ENCODE measurements at regions not wholly inside any gene's neighbourhood (a gene's known extent, or its start where the extent isn't known, plus 50 kb on each side); places are given as distances from the start of the nearest gene placed in this dataset.

DNA sequence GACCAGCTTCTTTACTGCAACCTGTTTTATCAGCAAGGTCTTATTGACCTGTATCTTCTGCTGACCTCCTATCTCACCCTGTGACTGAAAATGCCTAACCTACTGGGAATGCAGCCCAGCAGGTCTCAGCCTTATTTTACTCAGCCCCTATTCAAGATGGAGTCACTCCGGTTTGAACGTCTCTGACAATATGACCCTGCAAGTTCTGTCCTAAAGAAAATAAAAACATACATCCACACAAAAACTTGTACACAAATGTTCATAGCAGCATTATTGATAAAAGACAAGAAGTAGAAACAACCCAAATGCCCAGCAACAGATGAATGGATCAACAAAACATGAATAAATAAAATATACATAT lies 59.5 kb upstream of the FAM9C start:
- Histone ChIP-seq H3K79me2 (ENCODE audit: insufficient read depth) (no peaks in the 10 kb centered on the region), H3K27ac (ENCODE audit: low read depth in 2 of 2, low read length in 1 of 2) (no peak overlapping the region), H3F3A (replicated peaks; ENCODE audit: insufficient read depth) (peaks cover 17% of the 10 kb centered on the region), H3K9me3 (no peaks in the 10 kb centered on the region), H3K9me2 (no peaks in the 10 kb centered on the region), H4K20me1 (ENCODE audit: insufficient read depth) (no peaks in the 10 kb centered on the region), H3K4me2 (no peak overlapping the region), H3K9ac (no peak overlapping the region), H2AFZ (ENCODE audit: low read depth) (no peak overlapping the region), H3K36me3 (replicated peaks in 1 of 2; ENCODE audit: control insufficient read depth in 1 of 2, insufficient read depth in 2 of 2, low read length in 1 of 2) (no peaks in the 10 kb centered on the region), H3K27me3 (ENCODE audit: insufficient read depth) (no peaks in the 10 kb centered on the region), H3K4me1 (ENCODE audit: control insufficient read depth in 1 of 2, insufficient read depth in 2 of 2, low read depth in 1 of 2, low read length in 1 of 2) (peaks cover 0 to 20% of the 10 kb centered on the region in 2 experiments; a peak in 2 of 4 replicates), H3K4me3 (ENCODE audit: low read depth in 2 of 2, low read length in 1 of 2) (no peak overlapping the region)
- CTCF ChIA-PET: no interaction called here
- POLR2A ChIA-PET: no interaction called here
- WGBS (ENCODE audit: low lambda C conversion rate): 58% methylated on average over 2 of the region's 2 CpGs
- no peak for DNase-seq
- TF ChIP-seq TAF1 (IDR thresholded peaks at IDR 0.05; ENCODE audit: borderline replicate concordance, low read depth, low read length) (no peak), YY1 (IDR thresholded peaks at IDR 0.05; ENCODE audit: low read depth) (no peak), SIN3A (IDR thresholded peaks at IDR 0.05; ENCODE audit: borderline replicate concordance, low read depth, low read length) (no peak), MAX (IDR thresholded peaks at IDR 0.05; ENCODE audit: low read depth) (no peak), CHD2 (IDR thresholded peaks at IDR 0.05; ENCODE audit: low read length, partially characterized antibody) (no peak)
- TF ChIP-seq, protein P1, sequence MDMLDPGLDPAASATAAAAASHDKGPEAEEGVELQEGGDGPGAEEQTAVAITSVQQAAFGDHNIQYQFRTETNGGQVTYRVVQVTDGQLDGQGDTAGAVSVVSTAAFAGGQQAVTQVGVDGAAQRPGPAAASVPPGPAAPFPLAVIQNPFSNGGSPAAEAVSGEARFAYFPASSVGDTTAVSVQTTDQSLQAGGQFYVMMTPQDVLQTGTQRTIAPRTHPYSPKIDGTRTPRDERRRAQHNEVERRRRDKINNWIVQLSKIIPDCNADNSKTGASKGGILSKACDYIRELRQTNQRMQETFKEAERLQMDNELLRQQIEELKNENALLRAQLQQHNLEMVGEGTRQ (IDR thresholded peaks at IDR 0.05; ENCODE audit: borderline replicate concordance, low read depth, low read length): no peak
- TF ChIP-seq, protein P2, sequence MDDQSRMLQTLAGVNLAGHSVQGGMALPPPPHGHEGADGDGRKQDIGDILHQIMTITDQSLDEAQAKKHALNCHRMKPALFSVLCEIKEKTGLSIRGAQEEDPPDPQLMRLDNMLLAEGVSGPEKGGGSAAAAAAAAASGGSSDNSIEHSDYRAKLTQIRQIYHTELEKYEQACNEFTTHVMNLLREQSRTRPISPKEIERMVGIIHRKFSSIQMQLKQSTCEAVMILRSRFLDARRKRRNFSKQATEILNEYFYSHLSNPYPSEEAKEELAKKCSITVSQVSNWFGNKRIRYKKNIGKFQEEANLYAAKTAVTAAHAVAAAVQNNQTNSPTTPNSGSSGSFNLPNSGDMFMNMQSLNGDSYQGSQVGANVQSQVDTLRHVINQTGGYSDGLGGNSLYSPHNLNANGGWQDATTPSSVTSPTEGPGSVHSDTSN (IDR thresholded peaks at IDR 0.05): no peak

- H4K20me1 ChIP-seq (ENCODE audit: insufficient read depth): no peaks in the 10 kb centered on the region
- no peak overlapping the region for H3K4me2 ChIP-seq
- H3K4me1 ChIP-seq (ENCODE audit: control insufficient read depth in 1 of 2, insufficient read depth in 2 of 2, low read depth in 1 of 2, low read length in 1 of 2): peaks cover 0 to 20% of the 10 kb centered on the region in 2 experiments; a peak in 2 of 4 replicates
- CTCF ChIA-PET: no interaction called here
- no peaks in the 10 kb centered on the region for H3K9me2 ChIP-seq
- no peaks in the 10 kb centered on the region for H3K36me3 ChIP-seq (replicated peaks in 1 of 2; ENCODE audit: control insufficient read depth in 1 of 2, insufficient read depth in 2 of 2, low read length in 1 of 2)
- H2AFZ ChIP-seq (ENCODE audit: low read depth): no peak overlapping the region
- POLR2A ChIA-PET: no interaction called here
- no peak overlapping the region for H3K4me3 ChIP-seq (ENCODE audit: low read depth in 2 of 2, low read length in 1 of 2)
- H3K9me3 ChIP-seq: no peaks in the 10 kb centered on the region
- H3K27me3 ChIP-seq (ENCODE audit: insufficient read depth): no peaks in the 10 kb centered on the region
- 52% methylated on average over 6 of the region's 6 CpGs for WGBS (ENCODE audit: low lambda C conversion rate)
- DNase-seq: no peak
- no peak overlapping the region for H3K9ac ChIP-seq
- no peaks in the 10 kb centered on the region for H3K79me2 ChIP-seq (ENCODE audit: insufficient read depth)
- H3F3A ChIP-seq (replicated peaks; ENCODE audit: insufficient read depth): peaks cover 12% of the 10 kb centered on the region
- H3K27ac ChIP-seq (ENCODE audit: low read depth in 2 of 2, low read length in 1 of 2): peak overlapping the region; percentile 72 to 89; a peak in 3 of 4 replicates
- TF ChIP-seq TAF1 (IDR thresholded peaks at IDR 0.05; ENCODE audit: borderline replicate concordance, low read depth, low read length): no peak
- TF ChIP-seq REST (IDR thresholded peaks at IDR 0.05; ENCODE audit: low read depth, low read length): no peak
- TF ChIP-seq MXI1 (IDR thresholded peaks at IDR 0.05; ENCODE audit: low read depth, low read length): no peak
- no peak for TF ChIP-seq RAD21 (IDR thresholded peaks at IDR 0.05; ENCODE audit: low read length)
- no peak for TF ChIP-seq NRF1 (IDR thresholded peaks at IDR 0.05; ENCODE audit: low read depth, low read length)
- no peak for TF ChIP-seq FOSL2 (IDR thresholded peaks at IDR 0.05; ENCODE audit: borderline replicate concordance, low read depth)
- TF ChIP-seq EZH2phosphoT487 (IDR thresholded peaks at IDR 0.05; ENCODE audit: borderline replicate concordance, low read depth): no peak
- TF ChIP-seq TEAD4 (IDR thresholded peaks at IDR 0.05; ENCODE audit: borderline replicate concordance, insufficient read depth): no peak
- no peak for TF ChIP-seq ZBTB33 (IDR thresholded peaks at IDR 0.05; ENCODE audit: borderline replicate concordance, low read depth)
- TF ChIP-seq USF1 (IDR thresholded peaks at IDR 0.05; ENCODE audit: borderline replicate concordance, low read depth): no peak
- TF ChIP-seq MEF2A (IDR thresholded peaks at IDR 0.05; ENCODE audit: borderline replicate concordance, low read depth): no peak
- no peak for TF ChIP-seq EP300 (IDR thresholded peaks at IDR 0.05; ENCODE audit: borderline replicate concordance in 1 of 2, low read depth in 1 of 2, low read length in 1 of 2)
Observed at GRCh38 chrX:13103188-13103913, 58.9 kb upstream of the FAM9C start.
